ENCODE measurements at regions not wholly inside any gene's neighbourhood (a gene's known extent, or its start where the extent isn't known, plus 50 kb on each side); places are given as distances from the start of the nearest gene placed in this dataset.

DNA sequence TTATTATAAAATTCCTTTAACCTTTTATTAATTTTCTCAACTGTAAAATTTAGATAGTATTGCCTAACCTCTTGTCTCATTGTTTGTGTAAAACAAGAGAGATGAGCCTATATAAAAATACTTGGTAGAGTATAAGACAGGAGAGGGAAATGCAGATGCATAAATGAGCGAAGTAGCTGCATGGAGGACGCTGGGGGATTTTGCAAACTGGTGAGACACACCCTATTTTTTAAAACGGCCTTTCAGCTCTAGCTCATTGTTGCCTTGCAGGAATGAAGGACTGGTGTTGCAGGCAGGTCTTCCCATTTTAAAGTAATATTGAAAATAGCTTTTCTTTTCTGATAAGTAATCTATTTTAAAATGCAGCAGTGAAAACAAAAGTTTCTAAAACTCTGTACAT lies 435.3 kb upstream of the HNRNPA3 start:
- no peak for TF ChIP-seq EP300 (IDR thresholded peaks at IDR 0.05)
- no peak for TF ChIP-seq POLR2A (IDR thresholded peaks at IDR 0.05)
- TF ChIP-seq, protein P1, sequence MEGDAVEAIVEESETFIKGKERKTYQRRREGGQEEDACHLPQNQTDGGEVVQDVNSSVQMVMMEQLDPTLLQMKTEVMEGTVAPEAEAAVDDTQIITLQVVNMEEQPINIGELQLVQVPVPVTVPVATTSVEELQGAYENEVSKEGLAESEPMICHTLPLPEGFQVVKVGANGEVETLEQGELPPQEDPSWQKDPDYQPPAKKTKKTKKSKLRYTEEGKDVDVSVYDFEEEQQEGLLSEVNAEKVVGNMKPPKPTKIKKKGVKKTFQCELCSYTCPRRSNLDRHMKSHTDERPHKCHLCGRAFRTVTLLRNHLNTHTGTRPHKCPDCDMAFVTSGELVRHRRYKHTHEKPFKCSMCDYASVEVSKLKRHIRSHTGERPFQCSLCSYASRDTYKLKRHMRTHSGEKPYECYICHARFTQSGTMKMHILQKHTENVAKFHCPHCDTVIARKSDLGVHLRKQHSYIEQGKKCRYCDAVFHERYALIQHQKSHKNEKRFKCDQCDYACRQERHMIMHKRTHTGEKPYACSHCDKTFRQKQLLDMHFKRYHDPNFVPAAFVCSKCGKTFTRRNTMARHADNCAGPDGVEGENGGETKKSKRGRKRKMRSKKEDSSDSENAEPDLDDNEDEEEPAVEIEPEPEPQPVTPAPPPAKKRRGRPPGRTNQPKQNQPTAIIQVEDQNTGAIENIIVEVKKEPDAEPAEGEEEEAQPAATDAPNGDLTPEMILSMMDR (IDR thresholded peaks at IDR 0.05): no peak
- TF ChIP-seq POLR2AphosphoS5 (IDR thresholded peaks at IDR 0.05): no peak

Data from stomach (tissue), 4 donors.